OCI-LY7 (cell line): ENCODE measurements at regions not wholly inside any gene's neighbourhood (a gene's known extent, or its start where the extent isn't known, plus 50 kb on each side); places are given as distances from the start of the nearest gene placed in this dataset.

Experiments used
- BruUV-seq: library from RNA; stranded (reverse); fragments of 400-500 nt; replicated peaks from 2 replicates; lab custom pipeline; 2021; lab: Mats Ljungman, UMichigan
- CTCF ChIA-PET: fragments of 300-600 bp; sonication (Branson Sonifier 250); formaldehyde crosslinking; loops from one replicate; lab custom pipeline; 2022; ENCODE audit warnings: antibody characterized with exemption; ENCODE audit not compliant: unreplicated experiment; lab: Charles Lee
- POLR2A ChIA-PET: fragments of 300-600 bp; sonication (Branson Sonifier 250); formaldehyde crosslinking; loops from one replicate; lab custom pipeline; 2022; ENCODE audit warnings: antibody characterized with exemption; lab: Charles Lee
- DNase-seq: peaks from one replicate; pipeline ENCODE4 v3.0.0-alpha.2; 2015; ENCODE audit warnings: low spot score
- H2AFZ ChIP-seq: fragments of 200-600 bp; sonication (generic), shearing (Covaris generic); 2 replicates; pipeline ENCODE4 v1.6.1; 2014; ENCODE audit warnings: mild to moderate bottlenecking, antibody characterized with exemption, low read length, moderate library complexity
- H3K27ac ChIP-seq: fragments of 200-600 bp; sonication (generic); 2 replicates; pipeline ENCODE4 v1.5.1; 2014; ENCODE audit warnings: mixed run types, low read depth, mild to moderate bottlenecking, moderate library complexity, low read length, inconsistent platforms; ENCODE audit not compliant: poor library complexity, severe bottlenecking
- H3K36me3 ChIP-seq: fragments of 200-600 bp; sonication (generic); 2 replicates; pipeline ENCODE4 v1.6.1; 2014; ENCODE audit warnings: mild to moderate bottlenecking, antibody characterized with exemption, low read length, moderate library complexity, mixed read lengths; ENCODE audit not compliant: insufficient read depth
- H3K4me1 ChIP-seq: fragments of 200-600 bp; sonication (generic); 2 replicates; pipeline ENCODE4 v1.5.1; 2014; ENCODE audit warnings: mild to moderate bottlenecking, low read length; ENCODE audit not compliant: insufficient read depth, poor library complexity, severe bottlenecking
- H3K4me2 ChIP-seq: fragments of 200-600 bp; sonication (generic); 2 replicates; pipeline ENCODE4 v1.6.1; 2014; ENCODE audit warnings: mild to moderate bottlenecking, low read length
- H3K4me3 ChIP-seq: fragments of 200-600 bp; sonication (generic); 2 replicates; pipeline ENCODE4 v1.5.1; 2014; ENCODE audit warnings: mild to moderate bottlenecking, low read depth, low read length; ENCODE audit not compliant: poor library complexity, severe bottlenecking
- H3K79me2 ChIP-seq: fragments of 200-600 bp; sonication (generic); 2 replicates; pipeline ENCODE4 v1.6.1; 2016; ENCODE audit warnings: low read depth, mild to moderate bottlenecking, low read length, moderate library complexity, mixed read lengths; ENCODE audit not compliant: insufficient read depth
- H3K9me2 ChIP-seq: fragments of 200-600 bp; sonication (generic); 2 replicates; pipeline ENCODE4 v1.6.1; 2016; ENCODE audit warnings: mild to moderate bottlenecking, low read length, mixed read lengths; ENCODE audit not compliant: insufficient read depth
- H3K9me3 ChIP-seq: fragments of 200-600 bp; sonication (generic); 2 replicates; pipeline ENCODE4 v1.6.1; 2014; ENCODE audit warnings: mild to moderate bottlenecking, mixed run types, low read length, mixed read lengths
- H4K20me1 ChIP-seq: fragments of 200-600 bp; sonication (generic); 2 replicates; pipeline ENCODE4 v1.6.1; 2014; ENCODE audit warnings: mild to moderate bottlenecking, antibody characterized with exemption, low read length, moderate library complexity, mixed read lengths; ENCODE audit not compliant: insufficient read depth
- CTCF ChIP-seq: fragments of 200-600 bp; sonication (generic); conservative IDR thresholded peaks from 2 replicates; pipeline ENCODE4 v1.5.1; 2014; ENCODE audit warnings: mild to moderate bottlenecking, antibody characterized with exemption, low read length, moderate library complexity, mixed read lengths
- EZH2phosphoT487 ChIP-seq: fragments of 200-600 bp; sonication (generic); IDR thresholded peaks from 2 replicates; pipeline ENCODE4 v1.6.1; 2018; ENCODE audit warnings: low read depth, borderline replicate concordance, mild to moderate bottlenecking, mixed run types, antibody characterized with exemption, low read length, moderate library complexity, mixed read lengths
- intact Hi-C: fragments of 100-400 bp; cut with micrococcal nuclease; formaldehyde crosslinking; loops from one replicate; pipeline ENCODE4 v1.10.0; 2022; ENCODE audit not compliant: unreplicated experiment

- TF ChIP-seq CTCF (no peak), EZH2phosphoT487 (no peak)
- no TSS peak for BruUV-seq
- DNase-seq, result no peak
- H3K9me2 ChIP-seq, result no peaks in the 10 kb centered on the region
- no peaks in the 10 kb centered on the region for H3K36me3 ChIP-seq
- H3K9me3 ChIP-seq, result no peaks in the 10 kb centered on the region
- intact Hi-C loops, result no loop called here
- no peaks in the 10 kb centered on the region for H3K79me2 ChIP-seq
- peaks cover 6% of the 10 kb centered on the region for H3K4me1 ChIP-seq
- H4K20me1 ChIP-seq, result no peaks in the 10 kb centered on the region
- ChIA-PET CTCF (no interaction called here), POLR2A (no interaction called here)
- no peak overlapping the region for H3K4me2 ChIP-seq
- H3K27ac ChIP-seq, result no peak overlapping the region
- H2AFZ ChIP-seq, result no peak overlapping the region
- no peak overlapping the region for H3K4me3 ChIP-seq
These were observed 132.1 kb upstream of the CNR1 start for GRCh38 chr6:88298066-88298845.

GRCh38 chr6:88296694-88297093, 130.5 kb upstream of the CNR1 start:
- peaks cover 6% of the 10 kb centered on the region; the same call in 1 of the 2 replicates for H3K9me3 ChIP-seq
- H4K20me1 ChIP-seq, result no peaks in the 10 kb centered on the region
- no peak overlapping the region for H3K27ac ChIP-seq
- no peak overlapping the region for H3K4me3 ChIP-seq
- no peaks in the 10 kb centered on the region for H3K36me3 ChIP-seq
- no peak overlapping the region for H2AFZ ChIP-seq
- POLR2A ChIA-PET, result interaction anchor here (0.6 kb wide), 1 partner anchor 301 kb away, joined by 3 read pairs; no protein-coding TSS in a partner anchor
- DNase-seq, result no peak
- no peaks in the 10 kb centered on the region for H3K9me2 ChIP-seq
- H3K4me1 ChIP-seq, result peaks cover 6% of the 10 kb centered on the region
- H3K4me2 ChIP-seq, result no peak overlapping the region
- no peak for TF ChIP-seq EZH2phosphoT487
- no peak for TF ChIP-seq CTCF
- CTCF ChIA-PET, result no interaction called here
- H3K79me2 ChIP-seq, result no peaks in the 10 kb centered on the region
- intact Hi-C loops, result no loop called here
- no TSS peak for BruUV-seq

DNA sequence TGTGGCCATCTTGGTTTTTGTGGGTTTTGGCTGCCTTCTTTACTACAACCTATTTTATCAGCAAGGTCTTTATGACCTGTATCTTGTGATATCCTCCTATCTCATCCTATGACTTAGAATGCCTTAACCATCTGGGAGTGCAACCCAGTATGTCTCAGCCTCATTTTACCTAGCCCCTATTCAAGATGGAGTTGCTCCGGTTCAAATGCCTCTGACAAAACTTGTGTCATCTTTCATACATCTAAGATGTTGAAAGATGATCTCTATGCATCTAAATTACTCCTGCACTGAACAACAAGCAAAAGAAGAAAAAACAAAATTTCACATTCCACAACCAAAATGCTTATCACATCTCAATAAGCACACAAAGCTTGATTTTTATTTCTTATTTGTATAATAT, 129.5 kb upstream of the CNR1 start:
- H3K4me3 ChIP-seq, result no peak overlapping the region
- H3K9me2 ChIP-seq, result no peaks in the 10 kb centered on the region
- no peak overlapping the region for H3K4me2 ChIP-seq
- H4K20me1 ChIP-seq, result no peaks in the 10 kb centered on the region
- no peaks in the 10 kb centered on the region for H3K36me3 ChIP-seq
- ChIA-PET POLR2A (no interaction called here), CTCF (no interaction called here)
- BruUV-seq, result no TSS peak
- intact Hi-C loops, result no loop called here
- H2AFZ ChIP-seq, result no peak overlapping the region; the same call in 1 of the 2 replicates
- peaks cover 6% of the 10 kb centered on the region for H3K4me1 ChIP-seq
- DNase-seq, result no peak
- peaks cover 16% of the 10 kb centered on the region for H3K9me3 ChIP-seq
- H3K27ac ChIP-seq, result no peak overlapping the region
- no peaks in the 10 kb centered on the region for H3K79me2 ChIP-seq
- TF ChIP-seq CTCF (no peak), EZH2phosphoT487 (no peak)
